ENCODE measurements at regions not wholly inside any gene's neighbourhood (a gene's known extent, or its start where the extent isn't known, plus 50 kb on each side); places are given as distances from the start of the nearest gene placed in this dataset.

DNA sequence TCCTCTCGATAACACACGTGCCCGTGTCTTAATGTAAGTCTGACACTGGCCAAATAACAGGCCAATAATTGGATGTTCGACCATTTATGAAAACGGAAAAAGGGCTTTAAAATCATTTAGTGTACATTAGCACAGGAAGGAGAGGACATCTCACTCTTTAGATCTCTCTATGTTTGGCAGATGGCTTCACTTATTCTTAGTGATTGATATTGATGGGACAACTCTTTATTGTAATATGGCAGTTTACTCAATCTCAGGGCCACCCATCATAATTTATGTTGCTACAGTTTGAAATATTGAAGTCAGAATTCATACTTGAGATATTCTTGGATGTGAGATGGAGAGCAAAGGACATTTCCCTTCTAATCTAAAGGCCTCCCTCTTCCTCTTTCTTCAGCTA lies 430.7 kb upstream of the ARGLU1 start:
- TF ChIP-seq, protein P1, sequence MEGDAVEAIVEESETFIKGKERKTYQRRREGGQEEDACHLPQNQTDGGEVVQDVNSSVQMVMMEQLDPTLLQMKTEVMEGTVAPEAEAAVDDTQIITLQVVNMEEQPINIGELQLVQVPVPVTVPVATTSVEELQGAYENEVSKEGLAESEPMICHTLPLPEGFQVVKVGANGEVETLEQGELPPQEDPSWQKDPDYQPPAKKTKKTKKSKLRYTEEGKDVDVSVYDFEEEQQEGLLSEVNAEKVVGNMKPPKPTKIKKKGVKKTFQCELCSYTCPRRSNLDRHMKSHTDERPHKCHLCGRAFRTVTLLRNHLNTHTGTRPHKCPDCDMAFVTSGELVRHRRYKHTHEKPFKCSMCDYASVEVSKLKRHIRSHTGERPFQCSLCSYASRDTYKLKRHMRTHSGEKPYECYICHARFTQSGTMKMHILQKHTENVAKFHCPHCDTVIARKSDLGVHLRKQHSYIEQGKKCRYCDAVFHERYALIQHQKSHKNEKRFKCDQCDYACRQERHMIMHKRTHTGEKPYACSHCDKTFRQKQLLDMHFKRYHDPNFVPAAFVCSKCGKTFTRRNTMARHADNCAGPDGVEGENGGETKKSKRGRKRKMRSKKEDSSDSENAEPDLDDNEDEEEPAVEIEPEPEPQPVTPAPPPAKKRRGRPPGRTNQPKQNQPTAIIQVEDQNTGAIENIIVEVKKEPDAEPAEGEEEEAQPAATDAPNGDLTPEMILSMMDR (conservative IDR thresholded peaks at IDR 0.05), result no peak
- no peak for TF ChIP-seq EZH2 (IDR thresholded peaks at IDR 0.05; ENCODE audit: low read depth)
